Endothelial cell of umbilical vein (primary cell): ENCODE measurements at regions not wholly inside any gene's neighbourhood (a gene's known extent, or its start where the extent isn't known, plus 50 kb on each side); places are given as distances from the start of the nearest gene placed in this dataset.

Source experiments
- BruUV-seq: library from RNA; stranded (reverse); fragments of 400-500 nt; replicated peaks from 2 replicates; lab custom pipeline; 2021; lab: Mats Ljungman, UMichigan
- CTCF ChIA-PET: fragments of 300-600, 350-600 bp; sonication (Branson Sonifier 250); formaldehyde crosslinking; loops from one replicate; lab custom pipeline; 2021; ENCODE audit warnings: antibody characterized with exemption, inconsistent platforms; lab: Charles Lee
- POLR2A ChIA-PET: fragments of 300-600, 350-600 bp; sonication (Branson Sonifier 250); formaldehyde crosslinking; loops from one replicate; lab custom pipeline; 2021; ENCODE audit warnings: antibody characterized with exemption, inconsistent platforms; lab: Charles Lee
- DNase-seq: peaks from one replicate; pipeline ENCODE4 v3.0.0-alpha.2; 2011; ENCODE audit warnings: low read depth, low spot score
- FAIRE-seq: peaks from 2 replicates; lab custom pipeline; 2011; peaks lifted over from hg19 to GRCh38; lab: Jason Lieb, UNC
- H2AFZ ChIP-seq: 2 replicates; pipeline ENCODE4 v1.6.0; 2012; ENCODE audit warnings: low read depth, low read length, control low read depth, inconsistent platforms
- H3K27ac ChIP-seq: 2 replicates; pipeline ENCODE4 v1.5.1; 2011; ENCODE audit warnings: low read depth, mild to moderate bottlenecking, control low read depth, low read length, moderate library complexity; ENCODE audit not compliant: insufficient read depth
- H3K27me3 ChIP-seq, 2 experiments: 2 replicates each; pipeline versions ENCODE4 v1.6.0 to v1.6.1; 2011; ENCODE audit warnings: low read length in 2 of 2, mixed read lengths in 1 of 2; ENCODE audit not compliant: control insufficient read depth in 2 of 2, insufficient read depth in 2 of 2
- H3K36me3 ChIP-seq, 2 experiments: 2 replicates in 1 of 2; 3 replicates in 1 of 2; pipeline ENCODE4 v1.5.1; 2011; ENCODE audit warnings: low read length in 2 of 2, mild to moderate bottlenecking in 1 of 2, moderate library complexity in 1 of 2; ENCODE audit not compliant: control insufficient read depth in 2 of 2, insufficient read depth in 2 of 2; ENCODE audit errors: extremely low read depth in 1 of 2
- H3K4me1 ChIP-seq: 3 replicates; pipeline ENCODE4 v1.5.1; 2011; ENCODE audit warnings: mild to moderate bottlenecking, low read length; ENCODE audit not compliant: control insufficient read depth, insufficient read depth; ENCODE audit errors: extremely low read depth
- H3K4me2 ChIP-seq: 2 replicates; pipeline ENCODE4 v1.6.1; 2011; ENCODE audit warnings: low read length, control low read depth, mixed read lengths; ENCODE audit not compliant: insufficient read depth
- H3K4me3 ChIP-seq, 3 experiments: fragments of 200-600 bp in 1 of 3; sonication (generic), shearing (Covaris generic) in 1 of 3; replicated peaks in 1 of 3; 2 replicates each; pipeline ENCODE4 v1.5.1; 2011 to 2016; ENCODE audit warnings: control low read depth in 3 of 3, low read length in 3 of 3, mild to moderate bottlenecking in 2 of 3, inconsistent platforms in 1 of 3, low read depth in 1 of 3, moderate library complexity in 1 of 3; ENCODE audit not compliant: insufficient read depth in 1 of 3
- H3K79me2 ChIP-seq: 2 replicates; pipeline ENCODE4 v1.6.0; 2012; ENCODE audit warnings: low read length, inconsistent platforms; ENCODE audit not compliant: control insufficient read depth, insufficient read depth
- H3K9ac ChIP-seq: replicated peaks from 2 replicates; pipeline ENCODE3; 2011; ENCODE audit warnings: low read length, control low read depth; ENCODE audit not compliant: insufficient read depth; ENCODE audit errors: extremely low read depth
- H3K9me1 ChIP-seq: replicated peaks from 3 replicates; pipeline ENCODE4 v1.6.0; 2011; ENCODE audit warnings: mild to moderate bottlenecking, low read length; ENCODE audit not compliant: control insufficient read depth, insufficient read depth; ENCODE audit errors: extremely low read depth
- H3K9me3 ChIP-seq: replicated peaks from 2 replicates; pipeline ENCODE4 v1.5.1; 2012; ENCODE audit warnings: low read length, inconsistent platforms; ENCODE audit not compliant: control insufficient read depth, insufficient read depth
- H4K20me1 ChIP-seq: replicated peaks from 2 replicates; pipeline ENCODE3; 2011; ENCODE audit warnings: mild to moderate bottlenecking, low read length; ENCODE audit not compliant: control insufficient read depth, insufficient read depth; ENCODE audit errors: extremely low read depth
- EZH2 ChIP-seq: IDR thresholded peaks from 2 replicates; pipeline ENCODE4 v1.6.1; 2012; ENCODE audit warnings: borderline replicate concordance, low read depth, mild to moderate bottlenecking, moderate library complexity, low read length, inconsistent platforms; ENCODE audit not compliant: severe bottlenecking
- FOS ChIP-seq: IDR thresholded peaks from 2 replicates; pipeline ENCODE4 v1.6.1; 2011; ENCODE audit warnings: mild to moderate bottlenecking, low read length, moderate library complexity, borderline replicate concordance; ENCODE audit not compliant: insufficient read depth
- GATA2 ChIP-seq: IDR thresholded peaks from 2 replicates; pipeline ENCODE4 v1.7.0; 2011; ENCODE audit warnings: low read depth, mild to moderate bottlenecking, moderate library complexity, mixed read lengths, low read length; ENCODE audit not compliant: insufficient read length, insufficient read depth
- JUN ChIP-seq: IDR thresholded peaks from 2 replicates; pipeline ENCODE4 v1.6.1; 2011; ENCODE audit warnings: borderline replicate concordance, low read depth; ENCODE audit not compliant: insufficient read length, insufficient read depth
- MYC ChIP-seq: IDR thresholded peaks from one replicate; pipeline ENCODE4 v1.6.1; 2011; ENCODE audit warnings: mild to moderate bottlenecking, low read depth, low read length
- POLR2A ChIP-seq: IDR thresholded peaks from 2 replicates; pipeline ENCODE4 v1.6.1; 2012; ENCODE audit warnings: low read depth, mild to moderate bottlenecking, control low read depth, low read length
- POLR2AphosphoS5 ChIP-seq: IDR thresholded peaks from 2 replicates; pipeline ENCODE4 v1.6.1; 2012; ENCODE audit warnings: low read depth, mild to moderate bottlenecking, control low read depth, low read length, moderate library complexity; ENCODE audit not compliant: insufficient read depth
- dilution Hi-C: fragments of 300-500 bp; cut with MboI; formaldehyde crosslinking; loops from one replicate; pipeline ENCODE4 v1.15.0; 2019; ENCODE audit warnings: low sequenced_read_pairs; ENCODE audit not compliant: extremely low pct_ligation_motif_present
- intact Hi-C: fragments of 100-400 bp; cut with micrococcal nuclease; formaldehyde crosslinking; loops from one replicate; pipeline ENCODE4 v1.10.0; 2022
- TF ChIP-seq, protein P1 (sequence below): IDR thresholded peaks from 2 replicates; pipeline ENCODE4 v1.6.1; 2011; ENCODE audit not compliant: insufficient read depth, insufficient read length
- TF ChIP-seq, protein P2 (sequence below), 2 donors: IDR thresholded peaks; 1 replicate in 1 of 2; 2 replicates in 1 of 2; pipeline ENCODE4 v1.5.1; 2011; ENCODE audit warnings: low read length in 2 of 2, mild to moderate bottlenecking in 2 of 2, moderate library complexity in 2 of 2, control low read depth in 1 of 2, inconsistent platforms in 1 of 2, low read depth in 1 of 2; ENCODE audit not compliant: insufficient read depth in 1 of 2; ENCODE audit errors: extremely low read depth in 1 of 2

DNA sequence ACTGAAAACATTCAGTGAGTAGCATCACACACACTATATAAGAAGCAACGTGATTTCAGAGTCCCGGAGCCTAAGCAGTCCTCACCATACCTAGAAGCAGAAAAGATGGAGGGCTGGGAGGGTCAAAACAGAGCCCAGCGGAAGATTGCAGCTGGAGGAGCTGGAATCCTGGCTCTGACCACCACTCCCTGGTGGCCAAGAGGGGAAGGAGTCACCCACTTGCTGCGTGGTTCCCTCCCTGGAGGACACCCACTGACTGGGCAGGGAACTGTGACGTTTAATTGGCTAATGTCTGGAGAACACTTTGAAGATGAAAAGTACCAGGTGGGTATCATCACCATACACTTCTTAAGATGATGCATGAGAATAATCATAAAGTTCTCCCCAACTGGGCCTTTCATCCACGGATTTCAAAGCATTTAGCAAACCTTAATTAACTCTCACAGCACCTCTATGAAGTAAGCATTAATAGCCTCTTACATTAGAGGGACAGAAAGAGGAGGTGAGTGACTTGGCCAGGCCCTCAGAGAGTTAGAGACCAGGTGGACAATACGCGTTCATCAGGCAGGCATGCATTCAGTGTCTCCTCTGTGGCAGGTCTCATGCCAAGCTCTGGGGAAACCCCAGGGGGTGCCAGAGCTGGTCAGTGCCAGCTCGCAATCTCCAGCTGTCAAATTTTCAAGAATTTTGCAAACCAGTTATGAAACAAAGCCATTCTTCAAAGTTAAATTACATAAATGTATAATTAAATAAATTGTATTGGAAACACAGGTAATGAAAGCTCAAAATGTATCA lies 137.9 kb downstream of the AXIN2 start:
- Histone ChIP-seq H3K27me3 (no peaks in the 10 kb centered on the region), H3K4me1 (no peaks in the 10 kb centered on the region), H3K36me3 (no peaks in the 10 kb centered on the region), H3K9me1 (no peaks in the 10 kb centered on the region), H3K27ac (no peak overlapping the region), H3K79me2 (no peaks in the 10 kb centered on the region), H3K9ac (no peak overlapping the region), H3K4me3 (no peak overlapping the region), H3K9me3 (no peaks in the 10 kb centered on the region), H4K20me1 (no peaks in the 10 kb centered on the region), H3K4me2 (no peak overlapping the region), H2AFZ (no peak overlapping the region)
- no peak for FAIRE-seq
- CTCF ChIA-PET = interaction anchor here (1.5 to 1.8 kb wide), 2 partner anchors 129 to 742 kb away, joined by 3 to 4 read pairs; no protein-coding TSS in a partner anchor
- dilution Hi-C loops (no loop called here), intact Hi-C loops (no loop called here)
- no peak for DNase-seq
- TF ChIP-seq, protein P1, sequence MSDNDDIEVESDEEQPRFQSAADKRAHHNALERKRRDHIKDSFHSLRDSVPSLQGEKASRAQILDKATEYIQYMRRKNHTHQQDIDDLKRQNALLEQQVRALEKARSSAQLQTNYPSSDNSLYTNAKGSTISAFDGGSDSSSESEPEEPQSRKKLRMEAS = no peak
- TF ChIP-seq, protein P2, sequence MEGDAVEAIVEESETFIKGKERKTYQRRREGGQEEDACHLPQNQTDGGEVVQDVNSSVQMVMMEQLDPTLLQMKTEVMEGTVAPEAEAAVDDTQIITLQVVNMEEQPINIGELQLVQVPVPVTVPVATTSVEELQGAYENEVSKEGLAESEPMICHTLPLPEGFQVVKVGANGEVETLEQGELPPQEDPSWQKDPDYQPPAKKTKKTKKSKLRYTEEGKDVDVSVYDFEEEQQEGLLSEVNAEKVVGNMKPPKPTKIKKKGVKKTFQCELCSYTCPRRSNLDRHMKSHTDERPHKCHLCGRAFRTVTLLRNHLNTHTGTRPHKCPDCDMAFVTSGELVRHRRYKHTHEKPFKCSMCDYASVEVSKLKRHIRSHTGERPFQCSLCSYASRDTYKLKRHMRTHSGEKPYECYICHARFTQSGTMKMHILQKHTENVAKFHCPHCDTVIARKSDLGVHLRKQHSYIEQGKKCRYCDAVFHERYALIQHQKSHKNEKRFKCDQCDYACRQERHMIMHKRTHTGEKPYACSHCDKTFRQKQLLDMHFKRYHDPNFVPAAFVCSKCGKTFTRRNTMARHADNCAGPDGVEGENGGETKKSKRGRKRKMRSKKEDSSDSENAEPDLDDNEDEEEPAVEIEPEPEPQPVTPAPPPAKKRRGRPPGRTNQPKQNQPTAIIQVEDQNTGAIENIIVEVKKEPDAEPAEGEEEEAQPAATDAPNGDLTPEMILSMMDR (IDR thresholded peaks at IDR 0.05; ENCODE audit: extremely low read depth in 1 of 2, insufficient read depth in 1 of 2, low read depth in 1 of 2, low read length in 2 of 2) = no peak
- TF ChIP-seq JUN (no peak), FOS (no peak), POLR2A (no peak), GATA2 (no peak), POLR2AphosphoS5 (no peak), MYC (no peak), EZH2 (no peak)
- no TSS peak for BruUV-seq
- POLR2A ChIA-PET = no interaction called here
